GM13976 (cell line): ENCODE measurements at regions not wholly inside any gene's neighbourhood (a gene's known extent, or its start where the extent isn't known, plus 50 kb on each side); places are given as distances from the start of the nearest gene placed in this dataset.
"Not testable (repeated sequence)": the region's sequence is repeated elsewhere in the genome, so short reads cannot be mapped to it uniquely, and the experiment has no call there.

Experiments used
- DNase-seq: peaks from one replicate; pipeline ENCODE4 v3.0.0; 2012; ENCODE audit warnings: low spot score
- in situ Hi-C: fragments of 300-500 bp; cut with MboI; formaldehyde crosslinking; loops from one replicate; pipeline ENCODE4 v1.12.0; 2022; ENCODE audit warnings: low sequenced_read_pairs, mixed read lengths, inconsistent platforms; ENCODE audit not compliant: unreplicated experiment
- TF ChIP-seq, protein P1 (sequence below): IDR thresholded peaks from 2 replicates; pipeline ENCODE4 v1.5.1; 2012; ENCODE audit warnings: borderline replicate concordance, mild to moderate bottlenecking; ENCODE audit not compliant: insufficient read depth; ENCODE audit errors: extremely low read depth, missing control alignments, control extremely low read depth

DNA sequence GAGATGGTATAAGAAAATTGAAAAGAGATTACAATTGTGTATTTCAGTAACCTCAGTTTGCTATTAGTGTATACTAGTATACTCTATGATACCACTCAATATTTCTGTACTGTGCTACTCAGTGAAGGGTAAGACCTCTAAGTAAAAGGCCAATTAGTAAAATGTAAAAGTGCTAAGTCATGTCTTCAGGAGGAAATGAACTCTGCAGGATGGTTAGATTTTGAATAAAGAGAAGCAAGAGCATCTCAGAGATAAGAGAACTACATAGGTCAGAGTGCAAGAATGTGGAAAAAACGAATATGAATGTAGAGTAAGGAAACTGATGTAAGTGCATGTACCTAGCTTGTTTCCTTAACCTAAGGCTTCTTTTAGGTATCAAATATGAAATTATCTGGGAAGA, 796.6 kb upstream of the GBE1 start:
- DNase-seq = no peak
- in situ Hi-C loops = no loop called here
- TF ChIP-seq, protein P1, sequence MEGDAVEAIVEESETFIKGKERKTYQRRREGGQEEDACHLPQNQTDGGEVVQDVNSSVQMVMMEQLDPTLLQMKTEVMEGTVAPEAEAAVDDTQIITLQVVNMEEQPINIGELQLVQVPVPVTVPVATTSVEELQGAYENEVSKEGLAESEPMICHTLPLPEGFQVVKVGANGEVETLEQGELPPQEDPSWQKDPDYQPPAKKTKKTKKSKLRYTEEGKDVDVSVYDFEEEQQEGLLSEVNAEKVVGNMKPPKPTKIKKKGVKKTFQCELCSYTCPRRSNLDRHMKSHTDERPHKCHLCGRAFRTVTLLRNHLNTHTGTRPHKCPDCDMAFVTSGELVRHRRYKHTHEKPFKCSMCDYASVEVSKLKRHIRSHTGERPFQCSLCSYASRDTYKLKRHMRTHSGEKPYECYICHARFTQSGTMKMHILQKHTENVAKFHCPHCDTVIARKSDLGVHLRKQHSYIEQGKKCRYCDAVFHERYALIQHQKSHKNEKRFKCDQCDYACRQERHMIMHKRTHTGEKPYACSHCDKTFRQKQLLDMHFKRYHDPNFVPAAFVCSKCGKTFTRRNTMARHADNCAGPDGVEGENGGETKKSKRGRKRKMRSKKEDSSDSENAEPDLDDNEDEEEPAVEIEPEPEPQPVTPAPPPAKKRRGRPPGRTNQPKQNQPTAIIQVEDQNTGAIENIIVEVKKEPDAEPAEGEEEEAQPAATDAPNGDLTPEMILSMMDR = no peak

DNA sequence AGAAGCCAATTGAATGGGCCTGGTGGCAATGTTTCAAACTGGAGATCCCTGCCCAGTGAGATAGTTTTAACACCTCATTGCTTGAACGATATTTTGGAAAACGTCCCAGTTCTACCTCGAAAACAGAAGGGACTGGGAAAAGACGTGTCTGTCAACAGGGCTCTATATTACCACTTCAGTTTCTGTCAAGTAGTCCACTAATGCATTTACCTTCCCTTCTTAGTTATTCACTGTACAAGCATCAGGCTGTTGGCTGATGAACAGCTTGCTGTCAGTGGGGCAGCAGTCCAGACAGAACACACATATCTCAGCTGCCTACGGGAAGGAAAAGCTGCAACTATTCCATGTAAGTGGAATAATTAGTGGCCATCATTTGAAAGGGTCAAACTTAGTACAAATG, 794.7 kb upstream of the GBE1 start:
- no peak for DNase-seq
- in situ Hi-C loops = no loop called here
- TF ChIP-seq, protein P1 = no peak

DNA sequence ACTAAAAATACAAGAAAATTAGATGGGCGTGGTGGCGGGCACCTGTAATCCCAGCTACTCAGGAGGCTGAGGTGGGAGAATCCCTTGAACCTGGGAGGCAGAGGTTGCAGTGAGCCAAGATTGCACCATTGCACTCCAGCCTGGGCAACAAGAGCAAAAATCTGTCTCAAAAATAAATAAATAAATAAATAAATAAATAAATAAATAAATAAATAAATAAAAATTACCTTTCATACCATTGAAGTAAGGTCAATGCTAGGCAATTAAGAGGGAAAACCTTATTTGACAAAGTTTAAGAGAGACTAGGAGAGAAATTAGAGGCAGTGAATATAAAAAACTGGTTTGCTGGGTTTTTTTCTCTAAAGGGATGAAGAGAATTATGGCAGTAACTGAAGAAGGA, 781.1 kb upstream of the GBE1 start:
- DNase-seq, in situ Hi-C loops: not testable (repeated sequence)

DNA sequence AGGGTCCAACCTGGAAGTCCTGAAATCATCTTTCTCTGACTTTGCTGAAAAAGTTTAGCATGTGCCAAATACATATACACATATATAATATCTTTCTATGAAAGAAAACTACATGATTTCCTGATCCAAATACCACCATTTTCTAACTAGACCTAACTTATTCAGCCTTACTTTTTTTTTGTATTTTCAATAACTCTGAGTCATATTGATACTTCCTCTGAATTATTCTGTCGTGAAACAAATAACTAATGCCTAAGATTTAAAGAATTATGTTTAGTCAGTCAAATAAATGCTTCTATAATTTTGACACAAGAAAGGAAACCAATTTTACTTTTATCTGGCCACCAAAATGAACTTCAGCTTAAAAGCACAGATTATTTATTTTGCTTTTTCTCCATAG, 760.2 kb upstream of the GBE1 start:
- no peak for DNase-seq
- in situ Hi-C loops = no loop called here
- TF ChIP-seq, protein P1 = no peak

DNA sequence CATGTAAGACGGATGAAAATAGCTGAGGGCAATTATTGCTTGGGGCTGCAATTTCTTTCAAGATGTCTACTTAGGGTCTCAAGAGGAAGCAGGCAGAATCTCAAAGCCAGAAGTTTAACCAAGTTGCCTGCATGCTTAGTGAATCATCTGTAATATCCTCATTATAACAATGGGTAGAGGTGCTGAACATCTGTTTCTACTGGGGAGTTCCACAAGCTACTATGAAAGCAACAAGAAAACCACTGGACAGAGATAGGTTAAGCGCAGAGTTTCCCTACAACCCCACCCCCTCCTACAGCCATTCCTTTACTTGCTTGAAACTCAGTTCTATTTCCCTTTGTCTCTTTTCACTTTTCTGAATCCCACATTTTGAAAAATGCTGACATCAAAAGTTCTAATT, 759.4 kb upstream of the GBE1 start:
- no peak for DNase-seq
- TF ChIP-seq, protein P1 = no peak
- in situ Hi-C loops = no loop called here

DNA sequence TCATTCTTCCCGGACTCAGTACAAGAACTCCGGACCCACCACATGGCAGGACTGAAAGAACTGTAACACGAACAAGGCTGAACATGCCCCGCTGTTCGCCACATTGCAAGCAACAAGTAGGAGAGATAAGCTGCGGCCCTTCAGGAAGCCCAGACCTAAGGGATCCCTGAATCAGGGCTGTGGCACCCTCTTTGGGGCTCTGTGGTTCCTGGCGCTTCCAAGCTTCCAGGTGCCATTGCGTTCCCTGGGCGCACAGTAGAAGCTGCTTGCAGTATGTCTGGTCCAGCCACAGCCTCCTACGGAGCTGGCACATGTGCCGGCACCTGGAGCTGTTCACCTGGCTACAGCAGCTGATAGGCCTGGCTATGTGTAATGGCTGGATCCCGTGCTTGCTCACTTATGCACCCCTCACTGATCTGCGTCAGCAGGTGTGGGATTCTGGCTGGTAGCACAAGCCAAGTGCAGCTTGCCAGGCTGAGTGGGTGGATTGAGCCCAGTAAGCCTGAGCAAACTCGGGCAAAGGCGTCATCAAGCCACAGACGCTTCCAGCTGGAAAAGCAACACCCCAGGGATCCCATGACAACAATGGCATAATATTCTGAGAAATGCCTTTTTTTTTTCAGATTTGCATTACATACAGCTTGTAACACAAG, 748.6 kb upstream of the GBE1 start:
- TF ChIP-seq, protein P1 = no peak
- no peak for DNase-seq
- in situ Hi-C loops = no loop called here

DNA sequence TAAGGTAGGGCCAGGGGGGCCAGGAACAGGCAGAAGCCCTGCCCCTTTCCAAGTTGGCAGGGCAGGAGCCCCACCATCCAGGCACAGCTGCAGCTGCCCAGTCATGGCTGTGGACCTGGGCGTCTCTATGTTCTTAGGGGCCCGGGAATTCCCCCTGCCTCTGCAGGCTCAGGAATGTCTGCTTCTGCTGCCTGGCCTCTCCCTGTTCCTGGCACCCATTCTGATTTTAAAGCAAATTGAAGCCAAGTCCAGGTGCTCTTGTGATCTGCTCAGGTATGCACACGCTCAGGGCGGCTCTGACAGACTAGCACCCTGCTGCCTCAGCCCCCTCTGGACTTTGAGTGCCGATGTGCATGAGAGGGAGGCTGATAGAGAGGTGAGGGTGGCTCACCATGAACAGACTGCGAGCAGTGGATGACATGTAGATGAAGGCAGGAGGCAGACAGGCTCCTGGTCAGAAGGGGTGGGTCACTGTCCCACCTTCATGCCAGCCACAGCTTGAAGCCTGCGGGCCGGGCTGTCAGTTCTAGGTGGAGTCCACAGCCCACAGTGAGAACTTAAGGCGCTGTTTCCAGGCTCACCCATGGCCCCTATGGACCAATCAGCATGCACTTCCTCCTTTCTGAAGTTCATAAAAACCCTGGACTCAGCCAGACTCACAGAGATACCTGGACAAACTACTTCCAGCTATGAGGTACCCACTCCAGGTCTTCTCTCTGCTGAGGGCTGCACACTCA, 747.8 kb upstream of the GBE1 start:
- DNase-seq = no peak
- TF ChIP-seq, protein P1 = no peak
- in situ Hi-C loops = no loop called here
